OCI-LY7 (cell line): ENCODE measurements at regions not wholly inside any gene's neighbourhood (a gene's known extent, or its start where the extent isn't known, plus 50 kb on each side); places are given as distances from the start of the nearest gene placed in this dataset.
"Not testable (repeated sequence)": the region's sequence is repeated elsewhere in the genome, so short reads cannot be mapped to it uniquely, and the experiment has no call there.

Experiments used
- EZH2phosphoT487 ChIP-seq: fragments of 200-600 bp; sonication (generic); IDR thresholded peaks from 2 replicates; pipeline ENCODE4 v1.6.1; 2018; ENCODE audit warnings: low read depth, borderline replicate concordance, mild to moderate bottlenecking, mixed run types, antibody characterized with exemption, low read length, moderate library complexity, mixed read lengths
- TF ChIP-seq, protein P1 (sequence below): fragments of 200-600 bp; sonication (generic); conservative IDR thresholded peaks from 2 replicates; pipeline ENCODE4 v1.5.1; 2014; ENCODE audit warnings: mild to moderate bottlenecking, antibody characterized with exemption, low read length, moderate library complexity, mixed read lengths

- TF ChIP-seq, protein P1, sequence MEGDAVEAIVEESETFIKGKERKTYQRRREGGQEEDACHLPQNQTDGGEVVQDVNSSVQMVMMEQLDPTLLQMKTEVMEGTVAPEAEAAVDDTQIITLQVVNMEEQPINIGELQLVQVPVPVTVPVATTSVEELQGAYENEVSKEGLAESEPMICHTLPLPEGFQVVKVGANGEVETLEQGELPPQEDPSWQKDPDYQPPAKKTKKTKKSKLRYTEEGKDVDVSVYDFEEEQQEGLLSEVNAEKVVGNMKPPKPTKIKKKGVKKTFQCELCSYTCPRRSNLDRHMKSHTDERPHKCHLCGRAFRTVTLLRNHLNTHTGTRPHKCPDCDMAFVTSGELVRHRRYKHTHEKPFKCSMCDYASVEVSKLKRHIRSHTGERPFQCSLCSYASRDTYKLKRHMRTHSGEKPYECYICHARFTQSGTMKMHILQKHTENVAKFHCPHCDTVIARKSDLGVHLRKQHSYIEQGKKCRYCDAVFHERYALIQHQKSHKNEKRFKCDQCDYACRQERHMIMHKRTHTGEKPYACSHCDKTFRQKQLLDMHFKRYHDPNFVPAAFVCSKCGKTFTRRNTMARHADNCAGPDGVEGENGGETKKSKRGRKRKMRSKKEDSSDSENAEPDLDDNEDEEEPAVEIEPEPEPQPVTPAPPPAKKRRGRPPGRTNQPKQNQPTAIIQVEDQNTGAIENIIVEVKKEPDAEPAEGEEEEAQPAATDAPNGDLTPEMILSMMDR = not testable (repeated sequence)
- TF ChIP-seq EZH2phosphoT487 = not testable (repeated sequence)
These were observed 169.4 kb upstream of the MKLN1 start for GRCh38 chr7:131158244-131158636.
